Sigmoid colon (tissue), 4 donors: ENCODE measurements at regions not wholly inside any gene's neighbourhood (a gene's known extent, or its start where the extent isn't known, plus 50 kb on each side); places are given as distances from the start of the nearest gene placed in this dataset.
"Not testable (repeated sequence)": the region's sequence is repeated elsewhere in the genome, so short reads cannot be mapped to it uniquely, and the experiment has no call there.

Source experiments
- POLR2AphosphoS5 ChIP-seq, 4 donors: sonication (generic); formaldehyde crosslinking; IDR thresholded peaks; one replicate each; pipeline ENCODE4 v1.6.1; 2017; ENCODE audit warnings: antibody characterized with exemption in 4 of 4
- TF ChIP-seq, protein P1 (sequence below), 4 experiments: fragments of 450-650 bp in 3 of 4; fragments of 200-600 bp in 1 of 4; IDR thresholded peaks; one replicate each; pipeline ENCODE4 v1.5.1; 2016 to 2019; ENCODE audit warnings: antibody characterized with exemption in 4 of 4, mild to moderate bottlenecking in 3 of 4, moderate library complexity in 2 of 4

DNA sequence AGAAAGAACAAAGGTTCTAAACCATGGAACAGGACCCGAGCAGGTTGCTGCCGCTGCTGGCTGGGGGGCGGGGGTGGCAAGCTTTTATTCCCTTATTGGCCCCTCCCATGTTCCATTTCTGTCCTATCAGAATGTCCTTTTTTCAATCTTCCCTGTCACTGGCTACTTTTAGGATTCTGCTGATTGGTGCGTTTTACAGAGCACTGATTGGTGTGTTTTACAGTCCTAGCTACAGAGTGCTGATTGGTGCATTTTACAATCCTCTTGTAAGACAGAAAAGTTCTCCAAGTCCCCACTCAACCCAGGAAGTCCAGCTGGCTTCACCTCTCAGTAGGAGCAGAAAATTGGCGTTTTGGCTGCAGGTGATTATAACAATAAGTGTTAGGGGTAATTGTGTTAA is 180.9 kb downstream of the KLF13 start:
- TF ChIP-seq, protein P1, sequence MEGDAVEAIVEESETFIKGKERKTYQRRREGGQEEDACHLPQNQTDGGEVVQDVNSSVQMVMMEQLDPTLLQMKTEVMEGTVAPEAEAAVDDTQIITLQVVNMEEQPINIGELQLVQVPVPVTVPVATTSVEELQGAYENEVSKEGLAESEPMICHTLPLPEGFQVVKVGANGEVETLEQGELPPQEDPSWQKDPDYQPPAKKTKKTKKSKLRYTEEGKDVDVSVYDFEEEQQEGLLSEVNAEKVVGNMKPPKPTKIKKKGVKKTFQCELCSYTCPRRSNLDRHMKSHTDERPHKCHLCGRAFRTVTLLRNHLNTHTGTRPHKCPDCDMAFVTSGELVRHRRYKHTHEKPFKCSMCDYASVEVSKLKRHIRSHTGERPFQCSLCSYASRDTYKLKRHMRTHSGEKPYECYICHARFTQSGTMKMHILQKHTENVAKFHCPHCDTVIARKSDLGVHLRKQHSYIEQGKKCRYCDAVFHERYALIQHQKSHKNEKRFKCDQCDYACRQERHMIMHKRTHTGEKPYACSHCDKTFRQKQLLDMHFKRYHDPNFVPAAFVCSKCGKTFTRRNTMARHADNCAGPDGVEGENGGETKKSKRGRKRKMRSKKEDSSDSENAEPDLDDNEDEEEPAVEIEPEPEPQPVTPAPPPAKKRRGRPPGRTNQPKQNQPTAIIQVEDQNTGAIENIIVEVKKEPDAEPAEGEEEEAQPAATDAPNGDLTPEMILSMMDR (IDR thresholded peaks at IDR 0.05) = not testable (repeated sequence)
- TF ChIP-seq POLR2AphosphoS5 (IDR thresholded peaks at IDR 0.05) = not testable (repeated sequence)
